GM12864 (cell line): ENCODE measurements at regions not wholly inside any gene's neighbourhood (a gene's known extent, or its start where the extent isn't known, plus 50 kb on each side); places are given as distances from the start of the nearest gene placed in this dataset.

ENCODE experiments used
- DNase-seq: peaks from one replicate; pipeline ENCODE4 v3.0.0-alpha.2; 2011; ENCODE audit warnings: low read depth
- H3K4me3 ChIP-seq: 2 replicates; pipeline ENCODE4 v1.5.1; 2011; ENCODE audit warnings: mild to moderate bottlenecking, low read depth, low read length, control low read depth
- TF ChIP-seq, protein P1 (sequence below): IDR thresholded peaks from 2 replicates; pipeline ENCODE4 v1.5.1; 2011; ENCODE audit warnings: low read depth, mild to moderate bottlenecking, moderate library complexity, low read length, control low read depth, inconsistent platforms; ENCODE audit errors: missing control alignments

DNA sequence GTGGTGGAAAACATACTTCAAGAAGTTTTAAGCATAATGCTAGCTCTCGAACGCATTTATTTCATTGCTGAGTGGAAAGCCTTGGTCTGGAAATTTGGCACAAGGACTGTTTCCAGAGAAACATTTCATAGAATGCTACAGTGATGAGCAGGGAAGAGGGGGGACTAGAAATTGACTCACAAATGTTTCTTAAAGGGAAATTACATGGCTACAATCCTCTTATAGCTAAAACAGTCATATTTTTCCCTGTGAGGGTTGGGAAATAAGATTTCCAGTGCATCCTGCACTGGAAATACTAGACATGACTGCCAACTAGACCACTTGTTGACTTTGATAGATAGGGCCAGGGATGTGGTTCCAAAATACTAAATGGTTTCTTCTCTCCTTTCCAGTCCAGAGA is 197.3 kb upstream of the RGS6 start:
- H3K4me3 ChIP-seq, result no peak overlapping the region
- DNase-seq, result no peak
- TF ChIP-seq, protein P1, sequence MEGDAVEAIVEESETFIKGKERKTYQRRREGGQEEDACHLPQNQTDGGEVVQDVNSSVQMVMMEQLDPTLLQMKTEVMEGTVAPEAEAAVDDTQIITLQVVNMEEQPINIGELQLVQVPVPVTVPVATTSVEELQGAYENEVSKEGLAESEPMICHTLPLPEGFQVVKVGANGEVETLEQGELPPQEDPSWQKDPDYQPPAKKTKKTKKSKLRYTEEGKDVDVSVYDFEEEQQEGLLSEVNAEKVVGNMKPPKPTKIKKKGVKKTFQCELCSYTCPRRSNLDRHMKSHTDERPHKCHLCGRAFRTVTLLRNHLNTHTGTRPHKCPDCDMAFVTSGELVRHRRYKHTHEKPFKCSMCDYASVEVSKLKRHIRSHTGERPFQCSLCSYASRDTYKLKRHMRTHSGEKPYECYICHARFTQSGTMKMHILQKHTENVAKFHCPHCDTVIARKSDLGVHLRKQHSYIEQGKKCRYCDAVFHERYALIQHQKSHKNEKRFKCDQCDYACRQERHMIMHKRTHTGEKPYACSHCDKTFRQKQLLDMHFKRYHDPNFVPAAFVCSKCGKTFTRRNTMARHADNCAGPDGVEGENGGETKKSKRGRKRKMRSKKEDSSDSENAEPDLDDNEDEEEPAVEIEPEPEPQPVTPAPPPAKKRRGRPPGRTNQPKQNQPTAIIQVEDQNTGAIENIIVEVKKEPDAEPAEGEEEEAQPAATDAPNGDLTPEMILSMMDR, result no peak

DNA sequence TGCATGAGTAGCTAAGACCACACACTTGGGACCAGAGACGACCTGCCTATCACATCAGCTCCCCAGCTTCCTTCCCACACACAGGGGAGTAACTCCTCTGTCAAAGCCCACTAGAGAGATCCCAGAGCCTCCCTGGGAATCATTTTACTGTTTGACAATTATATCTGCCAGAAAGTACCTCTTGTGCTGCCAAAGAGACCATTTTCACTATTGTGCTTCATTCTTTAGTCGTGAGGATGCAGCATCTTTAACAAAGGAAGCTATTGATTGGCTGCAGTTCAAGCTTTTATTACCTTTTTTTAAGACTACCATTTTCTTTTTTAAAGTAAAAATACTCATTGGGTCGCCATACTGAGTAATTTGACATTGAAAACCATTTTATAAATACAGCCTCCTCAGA is 194.5 kb upstream of the RGS6 start:
- H3K4me3 ChIP-seq, result no peak overlapping the region
- DNase-seq, result no peak
- TF ChIP-seq, protein P1, result no peak

GRCh38 chr14:71739273-71739990 is 192.8 kb upstream of the RGS6 start:
- DNase-seq, result no peak
- TF ChIP-seq, protein P1, result no peak
- no peak overlapping the region for H3K4me3 ChIP-seq

DNA sequence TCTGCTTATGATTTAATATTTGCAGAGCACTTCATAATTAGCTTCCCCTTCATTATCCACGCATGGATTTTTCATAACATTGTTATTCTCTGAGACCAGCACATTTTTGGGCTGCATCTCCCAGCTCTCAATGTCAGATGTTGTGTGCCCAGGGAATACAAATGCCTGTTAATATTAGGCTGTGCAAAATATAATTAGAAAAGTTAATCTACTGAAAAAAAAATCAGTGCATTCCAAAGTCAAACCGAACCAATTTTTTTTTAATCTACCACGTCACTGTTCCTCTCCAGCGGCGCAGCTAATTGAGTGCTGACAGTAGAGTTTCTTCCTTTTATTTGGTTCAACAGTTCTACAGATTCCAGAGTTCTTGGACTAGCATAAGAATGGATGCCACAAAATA is 191.0 kb upstream of the RGS6 start:
- TF ChIP-seq, protein P1, result no peak
- no peak overlapping the region for H3K4me3 ChIP-seq
- DNase-seq, result no peak

GRCh38 chr14:71742485-71742884 is 189.7 kb upstream of the RGS6 start:
- no peak for DNase-seq
- TF ChIP-seq, protein P1, result no peak
- no peak overlapping the region for H3K4me3 ChIP-seq

GRCh38 chr14:71745072-71745471 is 187.2 kb upstream of the RGS6 start:
- TF ChIP-seq, protein P1, result no peak
- no peak for DNase-seq
- H3K4me3 ChIP-seq, result no peak overlapping the region

DNA sequence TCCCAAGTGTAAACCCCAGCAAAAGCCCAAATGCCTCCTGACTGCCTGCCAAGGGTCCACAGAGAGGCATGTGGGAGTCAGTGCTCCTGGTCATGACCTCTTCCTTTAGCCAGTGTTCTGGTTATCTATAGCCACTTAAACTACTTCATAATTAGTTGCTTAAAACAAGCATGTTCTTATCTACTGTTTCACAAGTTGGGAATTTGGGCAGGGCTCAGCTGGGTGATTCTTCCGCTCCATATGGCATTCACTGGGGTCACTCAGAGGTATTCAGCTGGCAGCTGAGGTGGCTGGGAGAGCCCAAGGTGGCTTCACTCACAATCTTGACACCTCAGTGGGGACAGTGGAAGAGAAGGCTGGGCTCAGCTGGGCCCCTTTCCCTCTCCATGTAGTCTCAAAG is 184.0 kb upstream of the RGS6 start:
- TF ChIP-seq, protein P1, result no peak
- H3K4me3 ChIP-seq, result no peak overlapping the region
- DNase-seq, result no peak
